Body of pancreas (tissue), 4 donors: ENCODE measurements at regions not wholly inside any gene's neighbourhood (a gene's known extent, or its start where the extent isn't known, plus 50 kb on each side); places are given as distances from the start of the nearest gene placed in this dataset.

Experiments used
- POLR2A ChIP-seq, 3 donors: fragments of 450-650 bp; IDR thresholded peaks; one replicate each; pipeline ENCODE4 v1.6.1; 2016; ENCODE audit warnings: antibody characterized with exemption in 3 of 3, mild to moderate bottlenecking in 2 of 3
- TF ChIP-seq, protein P1 (sequence below), 7 experiments: fragments of 450-650 bp in 4 of 7; fragments of 200-600 bp in 3 of 7; sonication (generic) in 3 of 7; IDR thresholded peaks; one replicate each; pipeline ENCODE4 v1.5.1; 2016 to 2019; ENCODE audit warnings: antibody characterized with exemption in 7 of 7

DNA sequence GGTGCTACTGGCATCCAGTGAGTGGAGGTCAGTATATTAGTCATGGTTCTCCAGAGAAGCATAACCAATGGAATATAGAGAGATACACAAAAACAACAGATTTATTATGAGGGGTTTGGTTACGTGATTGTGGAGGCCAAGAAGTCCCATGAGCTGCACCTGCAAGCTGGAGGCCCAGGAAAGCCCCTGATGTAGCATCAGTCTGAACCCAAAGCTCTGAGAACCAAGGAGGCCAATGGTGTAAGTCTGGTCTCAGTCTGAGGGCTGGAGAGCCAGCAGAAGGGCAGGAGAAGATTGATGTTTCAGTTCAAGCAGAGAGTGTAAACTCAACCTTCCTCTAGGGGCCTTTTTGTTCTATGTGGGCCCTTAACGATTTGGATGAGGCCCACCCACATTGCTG is 144.1 kb downstream of the KLF13 start:
- TF ChIP-seq POLR2A (IDR thresholded peaks at IDR 0.05) = no peak
- TF ChIP-seq, protein P1, sequence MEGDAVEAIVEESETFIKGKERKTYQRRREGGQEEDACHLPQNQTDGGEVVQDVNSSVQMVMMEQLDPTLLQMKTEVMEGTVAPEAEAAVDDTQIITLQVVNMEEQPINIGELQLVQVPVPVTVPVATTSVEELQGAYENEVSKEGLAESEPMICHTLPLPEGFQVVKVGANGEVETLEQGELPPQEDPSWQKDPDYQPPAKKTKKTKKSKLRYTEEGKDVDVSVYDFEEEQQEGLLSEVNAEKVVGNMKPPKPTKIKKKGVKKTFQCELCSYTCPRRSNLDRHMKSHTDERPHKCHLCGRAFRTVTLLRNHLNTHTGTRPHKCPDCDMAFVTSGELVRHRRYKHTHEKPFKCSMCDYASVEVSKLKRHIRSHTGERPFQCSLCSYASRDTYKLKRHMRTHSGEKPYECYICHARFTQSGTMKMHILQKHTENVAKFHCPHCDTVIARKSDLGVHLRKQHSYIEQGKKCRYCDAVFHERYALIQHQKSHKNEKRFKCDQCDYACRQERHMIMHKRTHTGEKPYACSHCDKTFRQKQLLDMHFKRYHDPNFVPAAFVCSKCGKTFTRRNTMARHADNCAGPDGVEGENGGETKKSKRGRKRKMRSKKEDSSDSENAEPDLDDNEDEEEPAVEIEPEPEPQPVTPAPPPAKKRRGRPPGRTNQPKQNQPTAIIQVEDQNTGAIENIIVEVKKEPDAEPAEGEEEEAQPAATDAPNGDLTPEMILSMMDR (IDR thresholded peaks at IDR 0.05) = no peak
